Activated T-helper 9 cell treated with anti-CD3 and anti-CD28 coated beads, Interleukin-2, amount 50 U/mL, for 16 hours (primary cell): ENCODE measurements at regions not wholly inside any gene's neighbourhood (a gene's known extent, or its start where the extent isn't known, plus 50 kb on each side); places are given as distances from the start of the nearest gene placed in this dataset.

Source experiments
- DNase-seq: peaks from one replicate; pipeline ENCODE4 v3.0.0-alpha.2; 2020; ENCODE audit warnings: low read depth

- DNase-seq: no peak
These were observed 406.8 kb downstream of the TCERG1L start for GRCh38 chr10:130904676-130905075.

DNA sequence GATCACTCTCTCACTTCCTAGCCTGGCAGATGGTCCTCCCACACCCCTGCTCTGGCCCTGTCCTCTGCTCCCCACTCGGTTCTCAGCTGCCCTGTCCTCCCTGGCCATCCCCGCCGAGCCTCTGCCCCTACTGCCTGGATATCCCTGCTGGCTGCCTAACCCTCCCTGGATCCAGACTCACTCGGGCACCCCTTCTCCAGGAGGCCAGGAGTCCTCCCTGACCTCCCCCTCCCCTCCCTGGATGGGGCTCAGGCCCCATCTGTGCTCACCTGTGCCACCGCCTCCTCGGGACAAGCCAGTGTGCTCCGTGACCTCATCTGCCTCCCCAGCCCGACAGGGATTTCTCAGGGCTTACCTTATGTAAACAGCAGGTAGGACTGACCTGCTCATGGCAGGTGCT, 406.1 kb downstream of the TCERG1L start:
- DNase-seq: no peak

DNA sequence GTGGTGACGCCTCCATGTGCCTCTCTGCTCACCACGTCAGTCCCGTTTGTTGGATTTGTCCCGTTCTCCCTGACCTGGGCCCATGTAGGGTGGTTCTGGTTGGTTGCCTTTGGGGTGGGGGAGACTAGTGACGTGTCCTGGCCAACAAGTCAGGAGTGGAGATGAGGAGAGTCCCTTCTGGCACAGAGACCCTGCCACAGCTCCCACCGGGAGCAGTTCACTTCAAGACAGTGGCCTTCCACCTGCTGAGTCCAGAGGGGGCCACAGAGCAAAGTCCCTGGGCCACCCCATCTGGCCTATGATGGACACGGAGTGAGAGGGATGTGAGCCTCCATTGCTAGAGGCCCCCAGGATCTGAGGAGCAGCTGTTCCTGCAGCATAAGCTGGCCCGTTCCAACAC, 405.6 kb downstream of the TCERG1L start:
- no peak for DNase-seq

DNA sequence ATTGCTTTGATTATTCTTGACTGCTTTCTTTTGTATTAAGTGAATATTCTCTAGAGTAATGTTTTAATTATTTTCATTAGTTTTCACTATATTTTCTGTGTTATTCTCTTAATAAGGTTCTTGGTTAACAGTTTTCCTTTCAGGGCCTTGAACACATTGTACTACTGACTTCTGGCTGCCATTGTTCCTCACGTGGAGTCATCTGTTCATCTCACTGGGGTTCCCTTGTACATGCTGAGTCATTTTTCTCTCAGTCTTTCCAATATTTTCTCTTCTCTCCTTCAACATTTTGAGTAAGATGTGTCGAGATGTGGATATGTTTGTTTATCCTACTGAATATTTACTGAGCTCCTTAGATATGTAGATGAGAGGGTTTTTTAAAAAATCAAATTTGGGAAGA, 400.7 kb downstream of the TCERG1L start:
- no peak for DNase-seq

DNA sequence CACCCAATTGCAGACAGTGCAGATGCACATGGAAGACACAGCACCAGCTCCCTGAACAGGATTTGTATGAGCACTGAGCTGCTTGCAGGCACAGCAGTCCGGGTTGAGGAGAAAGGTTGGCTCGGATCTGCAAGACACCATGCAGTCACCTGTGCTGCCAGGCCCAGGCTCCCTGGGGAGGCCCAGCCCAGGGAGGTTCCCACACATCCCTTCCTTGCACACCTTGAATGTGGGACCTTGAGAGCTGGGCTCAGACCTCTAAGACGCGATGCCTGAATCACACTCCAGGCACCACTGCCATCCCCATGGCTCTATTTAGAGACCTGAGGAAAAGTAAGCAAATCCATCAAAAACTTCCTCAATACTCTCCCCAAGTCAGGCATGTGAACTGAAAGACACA, 397.7 kb downstream of the TCERG1L start:
- DNase-seq: no peak

- DNase-seq: no peak
These were observed 397.2 kb downstream of the TCERG1L start for GRCh38 chr10:130914367-130914766.

- no peak for DNase-seq
These were observed 396.5 kb downstream of the TCERG1L start for GRCh38 chr10:130915065-130915464.

- DNase-seq: no peak
These were observed 390.1 kb downstream of the TCERG1L start for GRCh38 chr10:130921461-130921860.

DNA sequence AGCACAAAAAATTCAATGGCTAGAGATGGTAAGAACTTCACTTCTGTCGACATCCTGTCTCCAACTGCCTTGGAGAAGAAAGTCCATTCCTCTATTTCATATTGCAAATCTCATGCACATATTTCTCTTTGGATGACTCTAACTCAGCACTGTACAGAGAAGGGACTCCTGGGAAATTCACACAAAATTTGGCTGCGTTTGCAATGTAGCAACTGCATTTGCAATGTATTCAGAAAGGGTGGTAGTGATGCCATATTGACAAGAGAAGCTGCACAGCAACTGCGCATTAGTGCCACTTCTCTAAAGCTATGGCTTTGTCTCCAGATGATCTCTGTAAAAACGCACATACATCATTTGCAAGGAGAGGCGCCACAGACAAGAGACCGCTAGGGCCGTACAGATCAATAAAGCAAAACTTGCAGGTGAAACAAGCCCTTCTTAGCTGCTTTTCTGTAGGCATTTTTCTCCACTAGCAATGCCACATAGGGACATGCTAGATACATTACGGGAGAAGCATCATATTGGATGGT, 389.5 kb downstream of the TCERG1L start:
- DNase-seq: no peak

GRCh38 chr10:130923596-130923995, 387.9 kb downstream of the TCERG1L start:
- DNase-seq: no peak

DNA sequence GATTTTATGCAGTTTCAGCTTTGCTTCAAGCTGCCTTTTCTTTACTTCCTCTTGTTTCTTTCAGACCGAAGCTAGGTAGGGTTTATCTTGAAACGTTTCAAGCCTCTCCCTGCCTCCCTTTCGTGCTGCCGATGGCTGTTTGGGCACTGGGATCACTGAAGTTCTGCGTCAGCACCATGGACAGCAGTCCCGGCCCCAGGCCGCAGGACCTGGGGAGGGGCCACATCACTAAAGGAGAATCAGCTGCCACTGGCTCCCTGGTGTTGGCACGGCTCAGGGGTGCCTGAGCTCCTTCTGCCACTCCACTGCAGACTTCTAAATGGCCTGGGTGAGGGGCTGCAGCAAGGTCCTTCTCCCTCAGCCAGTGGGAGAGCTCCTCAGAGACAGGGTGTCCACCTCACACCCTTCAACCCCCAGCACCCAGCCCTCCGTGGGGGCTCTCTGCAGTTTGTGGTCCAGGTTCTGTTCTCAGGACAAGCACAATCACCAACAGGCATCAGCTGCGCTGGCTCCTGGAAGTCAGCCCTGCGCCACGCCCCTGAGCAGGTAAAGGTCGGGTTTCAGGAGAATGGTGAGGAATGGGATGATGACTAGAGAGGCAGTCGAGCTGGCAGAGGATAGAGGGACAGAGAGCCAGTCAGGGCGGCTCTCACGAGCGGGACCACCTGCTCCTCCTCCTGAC, 387.2 kb downstream of the TCERG1L start:
- no peak for DNase-seq

- no peak for DNase-seq
These were observed 385.1 kb downstream of the TCERG1L start for GRCh38 chr10:130926442-130926841.

- DNase-seq: no peak
These were observed 384.4 kb downstream of the TCERG1L start for GRCh38 chr10:130927157-130927556.

DNA sequence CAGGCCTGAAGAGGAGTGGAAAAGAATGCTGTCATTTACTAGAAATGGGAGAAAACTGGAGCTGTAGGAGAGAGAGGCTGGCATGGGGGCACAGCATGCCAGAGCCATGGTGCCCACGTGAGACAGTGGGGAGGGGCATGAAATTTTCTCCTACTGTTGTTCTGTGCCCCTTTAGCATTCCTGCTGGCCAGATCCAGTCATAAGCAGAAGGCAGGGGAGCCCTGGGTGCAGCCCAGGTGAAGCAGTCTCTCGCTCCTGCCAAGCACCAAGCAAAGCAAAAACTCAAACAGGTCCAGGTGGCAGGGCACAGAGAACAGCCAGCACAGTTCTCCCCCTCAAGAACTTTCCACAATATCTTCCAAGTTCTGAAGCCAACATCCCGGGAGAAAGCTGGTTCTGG, 383.2 kb downstream of the TCERG1L start:
- no peak for DNase-seq

GRCh38 chr10:130929422-130930325, 381.8 kb downstream of the TCERG1L start:
- DNase-seq: no peak

DNA sequence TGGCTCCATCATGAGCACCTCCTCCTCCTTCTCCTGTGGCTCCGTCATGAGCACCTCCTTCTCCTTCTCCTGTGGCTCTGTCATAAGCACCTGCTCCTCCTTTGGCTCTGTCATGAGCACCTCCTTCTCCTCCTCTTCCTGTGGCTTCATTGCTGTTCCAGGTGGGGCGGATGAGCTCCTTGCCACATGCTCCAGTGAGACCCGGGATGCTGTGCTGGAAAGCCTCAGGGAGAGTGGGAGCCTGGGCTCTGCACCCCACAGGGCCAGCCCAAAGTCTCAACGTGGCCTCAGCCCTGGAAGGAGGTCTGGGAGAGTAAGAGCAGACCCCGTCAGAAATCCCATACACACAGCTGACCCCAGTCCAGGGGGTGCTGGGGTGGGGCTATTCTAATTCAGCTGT, 380.7 kb downstream of the TCERG1L start:
- no peak for DNase-seq

- DNase-seq: no peak
These were observed 380.3 kb downstream of the TCERG1L start for GRCh38 chr10:130931256-130931655.

DNA sequence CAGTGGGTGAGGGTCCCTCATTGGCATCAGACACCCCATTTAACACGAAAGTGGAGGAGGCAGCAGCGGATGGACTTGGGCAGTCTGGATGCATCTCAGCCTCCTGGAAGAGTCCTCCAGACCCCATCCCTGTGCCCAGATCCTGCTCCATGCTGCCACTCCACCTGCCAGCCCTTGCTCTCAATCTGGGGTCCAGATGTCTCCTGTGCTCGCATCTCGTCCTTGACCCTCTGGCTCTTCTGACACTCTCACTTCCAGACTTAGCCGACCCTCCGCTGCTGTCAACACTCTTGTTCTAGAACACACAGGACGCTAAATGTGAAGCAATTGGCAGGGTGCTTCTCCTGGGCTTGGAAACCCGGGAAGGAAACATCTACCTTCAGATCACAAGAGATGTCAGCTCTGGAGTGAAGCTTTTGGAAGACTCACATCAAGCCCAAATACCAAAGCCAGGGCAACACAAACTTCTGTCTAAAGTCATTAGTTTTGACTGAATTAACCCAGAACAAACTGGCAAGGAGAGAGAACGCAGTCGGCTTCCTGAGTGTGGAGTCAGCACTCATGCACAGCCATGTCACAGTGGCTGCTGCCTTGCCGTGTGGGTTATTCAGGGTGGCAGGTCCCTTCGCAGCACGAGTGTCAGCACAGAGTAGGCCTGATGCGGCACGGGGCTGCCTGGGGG, 379.1 kb downstream of the TCERG1L start:
- DNase-seq: no peak

GRCh38 chr10:130933008-130933390, 378.5 kb downstream of the TCERG1L start:
- DNase-seq: no peak

DNA sequence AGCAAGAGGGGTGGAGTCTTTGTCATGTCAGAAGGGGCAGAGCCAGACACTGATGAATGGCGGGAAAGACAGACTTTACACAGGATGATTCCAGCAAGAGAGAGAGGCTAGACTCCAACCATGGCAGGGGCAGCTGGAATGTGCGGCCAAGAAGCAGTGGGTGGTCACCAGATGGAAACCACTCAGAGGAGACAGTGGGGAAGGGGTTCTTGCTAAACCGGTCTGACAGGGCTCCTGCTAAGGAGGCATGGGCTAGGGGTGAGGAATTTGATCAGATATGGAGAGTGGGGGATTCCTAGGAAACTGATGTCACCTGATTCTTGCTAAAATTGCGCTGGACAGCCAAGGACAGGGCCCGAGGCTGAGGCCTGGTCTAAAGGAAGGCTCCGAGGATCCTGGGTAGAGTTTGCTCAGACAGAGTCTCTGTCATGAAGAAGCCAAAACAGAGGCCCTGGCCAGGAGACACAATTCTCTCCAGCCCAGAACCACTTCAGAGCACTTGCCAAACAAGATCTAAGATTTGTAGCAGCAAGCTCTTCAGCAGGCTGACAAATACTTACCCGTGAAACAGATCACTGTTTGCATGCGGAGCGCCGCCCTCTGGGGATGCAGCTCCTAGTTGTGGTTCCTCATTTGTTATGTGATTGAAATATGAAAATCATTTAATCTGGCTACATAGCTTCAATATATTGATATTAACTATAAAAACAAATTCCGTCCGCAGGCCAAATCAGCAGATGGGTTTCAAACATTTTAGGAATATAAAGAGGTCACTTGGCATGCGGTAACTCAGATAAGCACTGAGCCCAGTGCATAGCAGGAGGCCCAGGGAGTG, 377.0 kb downstream of the TCERG1L start:
- no peak for DNase-seq

- DNase-seq: no peak
These were observed 376.4 kb downstream of the TCERG1L start for GRCh38 chr10:130935128-130935439.
